HCT116 (cell line): ENCODE measurements at regions not wholly inside any gene's neighbourhood (a gene's known extent, or its start where the extent isn't known, plus 50 kb on each side); places are given as distances from the start of the nearest gene placed in this dataset.

ENCODE experiments used
- ATAC-seq: fragments of 200-7000 bp; cut with Tn5 transposase; 2 replicates; pipeline ENCODE4 v1.9.1; 2020; ENCODE audit warnings: mild to moderate bottlenecking, moderate library complexity
- BruUV-seq: library from RNA; stranded (reverse); fragments of 400-500 nt; replicated peaks from 2 replicates; lab custom pipeline; 2021; lab: Mats Ljungman, UMichigan
- CTCF ChIA-PET: fragments of 300-600 bp; sonication (Branson Sonifier 250); formaldehyde crosslinking; loops from one replicate; lab custom pipeline; 2021; ENCODE audit warnings: antibody characterized with exemption; lab: Charles Lee
- POLR2A ChIA-PET: fragments of 300-600, 350-600 bp; sonication (Branson Sonifier 250); formaldehyde crosslinking; loops from one replicate; lab custom pipeline; 2021; ENCODE audit warnings: antibody characterized with exemption; lab: Charles Lee
- RAD21 ChIA-PET, 2 experiments: fragments of 300-600 bp; sonication (Branson Sonifier 250); formaldehyde crosslinking; loops; one replicate each; lab custom pipeline; 2023; ENCODE audit warnings: low total read pairs in 2 of 2; ENCODE audit not compliant: uncharacterized antibody in 2 of 2, unreplicated experiment in 2 of 2, low non-redundant PET in 1 of 2; lab: Charles Lee
- DNase-seq: peaks from one replicate; pipeline ENCODE4 v3.0.0-alpha.2; 2010; ENCODE audit warnings: low read depth, low spot score
- H2AFZ ChIP-seq: fragments of 200-600 bp; shearing (Covaris generic), sonication (generic); 2 replicates; pipeline ENCODE4 v1.6.1; 2017; ENCODE audit warnings: low read depth, mixed run types, mixed read lengths, antibody characterized with exemption, low read length; ENCODE audit not compliant: poor library complexity, severe bottlenecking
- H3K27ac ChIP-seq: 2 replicates; pipeline ENCODE4 v1.5.1; 2012; ENCODE audit warnings: low read depth, low read length
- H3K27me3 ChIP-seq: fragments of 200-600 bp; sonication (generic); 2 replicates; pipeline ENCODE4 v1.6.1; 2016; ENCODE audit warnings: mixed run types, low read length, mixed read lengths; ENCODE audit not compliant: insufficient read depth
- H3K36me3 ChIP-seq, 2 experiments: fragments of 200-500 bp in 1 of 2; fragments of 200-600 bp in 1 of 2; sonication (Bioruptor generic) in 1 of 2; sonication (generic) in 1 of 2; 2 replicates each; pipeline versions ENCODE4 v1.5.1 to v1.6.1; 2014 to 2016; ENCODE audit warnings: low read length in 2 of 2, inconsistent platforms in 1 of 2, mixed read lengths in 1 of 2, mixed run types in 1 of 2; ENCODE audit not compliant: insufficient read depth in 2 of 2, control insufficient read depth in 1 of 2
- H3K4me1 ChIP-seq, 2 experiments: fragments of 200-600 bp in 1 of 2; sonication (generic) in 1 of 2; 2 replicates each; pipeline versions ENCODE4 v1.5.1 to v1.6.1; 2012 to 2017; ENCODE audit warnings: low read length in 2 of 2, inconsistent platforms in 1 of 2, mild to moderate bottlenecking in 1 of 2, mixed read lengths in 1 of 2, mixed run types in 1 of 2, moderate library complexity in 1 of 2; ENCODE audit not compliant: insufficient read depth in 2 of 2, control insufficient read depth in 1 of 2
- H3K4me2 ChIP-seq: fragments of 200-600 bp; sonication (generic); 2 replicates; pipeline ENCODE4 v1.6.1; 2017; ENCODE audit warnings: mixed run types, low read length, mixed read lengths
- H3K4me3 ChIP-seq, 2 experiments: fragments of 200-600 bp in 1 of 2; sonication (generic) in 1 of 2; replicated peaks in 1 of 2; 2 replicates each; pipeline ENCODE4 v1.5.1; 2011 to 2016; ENCODE audit warnings: low read length in 2 of 2, control low read depth in 1 of 2, low read depth in 1 of 2, mild to moderate bottlenecking in 1 of 2, mixed read lengths in 1 of 2, mixed run types in 1 of 2
- H3K79me2 ChIP-seq: fragments of 200-600 bp; sonication (generic); 2 replicates; pipeline ENCODE4 v1.6.1; 2017; ENCODE audit warnings: mild to moderate bottlenecking, mixed run types, low read length, moderate library complexity, mixed read lengths; ENCODE audit not compliant: insufficient read depth
- H3K9ac ChIP-seq: fragments of 200-600 bp; sonication (generic); 2 replicates; pipeline ENCODE4 v1.6.1; 2016; ENCODE audit warnings: low read length, mixed read lengths
- H3K9me2 ChIP-seq: fragments of 200-600 bp; sonication (generic), shearing (Covaris generic); 2 replicates; pipeline ENCODE4 v1.6.1; 2017; ENCODE audit warnings: mixed run types, mild to moderate bottlenecking, moderate library complexity; ENCODE audit not compliant: insufficient read depth
- H3K9me3 ChIP-seq, 2 experiments: fragments of 200-500 bp in 1 of 2; fragments of 200-600 bp in 1 of 2; sonication (Bioruptor generic) in 1 of 2; sonication (generic) in 1 of 2; 2 replicates each; pipeline ENCODE4 v1.6.1; 2014 to 2017; ENCODE audit warnings: low read length in 2 of 2, mixed read lengths in 2 of 2, inconsistent platforms in 1 of 2, low read depth in 1 of 2, mild to moderate bottlenecking in 1 of 2, mixed run types in 1 of 2, moderate library complexity in 1 of 2; ENCODE audit not compliant: control insufficient read depth in 1 of 2, insufficient read depth in 1 of 2
- H4K20me1 ChIP-seq: fragments of 200-600 bp; sonication (generic), shearing (Covaris generic); 2 replicates; pipeline ENCODE4 v1.6.1; 2017; ENCODE audit warnings: mixed run types, mild to moderate bottlenecking, moderate library complexity; ENCODE audit not compliant: insufficient read depth
- CBX3 ChIP-seq: IDR thresholded peaks from 2 replicates; pipeline ENCODE4 v1.6.1; 2012; ENCODE audit warnings: low read depth
- CTCF ChIP-seq, 3 experiments: fragments of 200-600 bp in 1 of 3; sonication (generic) in 1 of 3; IDR thresholded peaks in 2 of 3; conservative IDR thresholded peaks in 1 of 3; 2 replicates each; pipeline ENCODE4 v1.5.1; 2012 to 2017; ENCODE audit warnings: low read depth in 2 of 3, low read length in 2 of 3, antibody characterized with exemption in 1 of 3, borderline replicate concordance in 1 of 3, control low read depth in 1 of 3, mild to moderate bottlenecking in 1 of 3, mixed read lengths in 1 of 3, mixed run types in 1 of 3, moderate library complexity in 1 of 3; ENCODE audit not compliant: insufficient read depth in 1 of 3
- ELF1 ChIP-seq: IDR thresholded peaks from 2 replicates; pipeline ENCODE4 v1.6.1; 2012; ENCODE audit warnings: low read depth, borderline replicate concordance
- EZH2 ChIP-seq: fragments of 200-600 bp; sonication (generic); IDR thresholded peaks from 2 replicates; pipeline ENCODE4 v1.6.1; 2017; ENCODE audit warnings: antibody characterized with exemption, mixed run types
- FOSL1 ChIP-seq: IDR thresholded peaks from 2 replicates; pipeline ENCODE4 v1.6.1; 2012; ENCODE audit warnings: low read depth
- RAD21 ChIP-seq: IDR thresholded peaks from 2 replicates; pipeline ENCODE4 v1.6.1; 2012; ENCODE audit warnings: low read depth, mild to moderate bottlenecking
- SIN3A ChIP-seq: IDR thresholded peaks from 2 replicates; pipeline ENCODE4 v1.6.1; 2012; ENCODE audit warnings: low read depth
- SP1 ChIP-seq: IDR thresholded peaks from 2 replicates; pipeline ENCODE4 v1.6.1; 2012; ENCODE audit warnings: low read depth
- SRF ChIP-seq: IDR thresholded peaks from 2 replicates; pipeline ENCODE4 v1.6.1; 2012; ENCODE audit warnings: low read depth
- TCF7L2 ChIP-seq: IDR thresholded peaks from 2 replicates; pipeline ENCODE4 v1.7.0; 2011; ENCODE audit warnings: borderline replicate concordance, inconsistent platforms; ENCODE audit not compliant: insufficient read depth, insufficient read length; ENCODE audit errors: extremely low read depth
- ZNF274 ChIP-seq: fragments of 200-500 bp; sonication (Bioruptor generic); IDR thresholded peaks from 2 replicates; pipeline ENCODE4 v1.6.1; 2014; ENCODE audit warnings: mild to moderate bottlenecking, low read depth, low read length, inconsistent platforms
- intact Hi-C: fragments of 100-400 bp; cut with micrococcal nuclease; formaldehyde crosslinking; loops from 2 replicates; pipeline ENCODE4 v1.10.0; 2022

- H3K4me2 ChIP-seq = no peak overlapping the region
These were observed 1124.1 kb upstream of the AMELY start for GRCh38 chrY:8035653-8036052.

More at GRCh38 chrY:8035653-8036052, 1124.1 kb upstream of the AMELY start:
- no peak overlapping the region for H3K9ac ChIP-seq
- TF ChIP-seq ZNF274 (no peak), CBX3 (no peak), SIN3A (no peak), CTCF (IDR thresholded peaks at IDR 0.05 in 2 of 3, conservative IDR thresholded peaks at IDR 0.05 in 1 of 3; ENCODE audit: borderline replicate concordance in 1 of 3, insufficient read depth in 1 of 3, low read depth in 2 of 3, low read length in 2 of 3) (no peak), RAD21 (no peak), FOSL1 (no peak), ELF1 (no peak), TCF7L2 (no peak), SRF (no peak), EZH2 (no peak), SP1 (no peak)
- no peak overlapping the region for H2AFZ ChIP-seq
- no peaks in the 10 kb centered on the region for H3K36me3 ChIP-seq
- no peaks in the 10 kb centered on the region for H3K9me3 ChIP-seq
- ChIA-PET CTCF (no interaction called here), RAD21 (no interaction called here), POLR2A (no interaction called here)
- no peak for ATAC-seq
- no TSS peak for BruUV-seq
- H3K4me1 ChIP-seq = peaks cover 0 to 6% of the 10 kb centered on the region in 2 experiments; a peak in 1 of 4 replicates
- no peak overlapping the region for H3K27ac ChIP-seq
- no peak for DNase-seq
- H4K20me1 ChIP-seq = no peaks in the 10 kb centered on the region
- H3K27me3 ChIP-seq = no peaks in the 10 kb centered on the region
- intact Hi-C loops = no loop called here
- no peaks in the 10 kb centered on the region for H3K9me2 ChIP-seq
- H3K4me3 ChIP-seq = no peak overlapping the region
- H3K79me2 ChIP-seq = no peaks in the 10 kb centered on the region
